ENCODE measurements at regions not wholly inside any gene's neighbourhood (a gene's known extent, or its start where the extent isn't known, plus 50 kb on each side); places are given as distances from the start of the nearest gene placed in this dataset.

- H3F3A ChIP-seq (ENCODE audit: insufficient read depth, low read length, poor library complexity, severe bottlenecking), result no peaks in the 10 kb centered on the region
- no peaks in the 10 kb centered on the region for H3K27me3 ChIP-seq (ENCODE audit: insufficient read depth, low read depth, low read length)
- H3K27ac ChIP-seq (ENCODE audit: low read length), result no peak overlapping the region
- H4K20me1 ChIP-seq (ENCODE audit: insufficient read depth), result no peaks in the 10 kb centered on the region
- no peak overlapping the region for H3K9ac ChIP-seq (ENCODE audit: low read length)
- H3K4me3 ChIP-seq (ENCODE audit: low read length), result no peak overlapping the region
- no peak overlapping the region for H3K4me2 ChIP-seq (ENCODE audit: low read length)
- TF ChIP-seq REST (IDR thresholded peaks at IDR 0.05; ENCODE audit: borderline replicate concordance) (no peak), POLR2AphosphoS5 (IDR thresholded peaks at IDR 0.05) (no peak), CTCF (IDR thresholded peaks at IDR 0.05; ENCODE audit: poor library complexity, severe bottlenecking) (no peak), EP300 (conservative IDR thresholded peaks at IDR 0.05; ENCODE audit: poor library complexity, severe bottlenecking) (no peak), TAF1 (IDR thresholded peaks at IDR 0.05; ENCODE audit: low read depth) (no peak)
- no peak overlapping the region for H2AFZ ChIP-seq (ENCODE audit: low read depth, low read length)
- no peaks in the 10 kb centered on the region for H3K36me3 ChIP-seq (ENCODE audit: insufficient read depth, low read length)
- H3K79me2 ChIP-seq (replicated peaks; ENCODE audit: insufficient read depth, low read length), result no peaks in the 10 kb centered on the region
- H3K9me2 ChIP-seq (ENCODE audit: insufficient read depth, low read length), result no peaks in the 10 kb centered on the region
- H3K9me3 ChIP-seq (ENCODE audit: low read length), result no peaks in the 10 kb centered on the region
These were observed 159.8 kb downstream of the SLITRK1 start for GRCh38 chr13:83722443-83722842.

- H3K9me3 ChIP-seq (ENCODE audit: low read length), result no peaks in the 10 kb centered on the region
- TF ChIP-seq CTCF (IDR thresholded peaks at IDR 0.05; ENCODE audit: poor library complexity, severe bottlenecking), result no peak
- TF ChIP-seq RAD21 (conservative IDR thresholded peaks at IDR 0.05), result no peak
- TF ChIP-seq EP300 (conservative IDR thresholded peaks at IDR 0.05; ENCODE audit: poor library complexity, severe bottlenecking), result no peak
- no peak for TF ChIP-seq SMC3 (conservative IDR thresholded peaks at IDR 0.05; ENCODE audit: poor library complexity)
- TF ChIP-seq REST (IDR thresholded peaks at IDR 0.05; ENCODE audit: borderline replicate concordance), result no peak
- no peak for TF ChIP-seq TAF1 (IDR thresholded peaks at IDR 0.05; ENCODE audit: low read depth)
- no peak for TF ChIP-seq EZH2 (IDR thresholded peaks at IDR 0.05; ENCODE audit: borderline replicate concordance, insufficient read depth, low read length, poor library complexity, severe bottlenecking)
- no peak for TF ChIP-seq MXI1 (conservative IDR thresholded peaks at IDR 0.05; ENCODE audit: poor library complexity, severe bottlenecking)
- TF ChIP-seq POLR2AphosphoS5 (IDR thresholded peaks at IDR 0.05), result no peak
- H2AFZ ChIP-seq (ENCODE audit: low read depth, low read length), result no peak overlapping the region
- no peaks in the 10 kb centered on the region for H3K27me3 ChIP-seq (ENCODE audit: insufficient read depth, low read depth, low read length)
- H3K4me2 ChIP-seq (ENCODE audit: low read length), result no peak overlapping the region
- H3K36me3 ChIP-seq (ENCODE audit: insufficient read depth, low read length), result no peaks in the 10 kb centered on the region
- H3K79me2 ChIP-seq (replicated peaks; ENCODE audit: insufficient read depth, low read length), result no peaks in the 10 kb centered on the region
- no peak overlapping the region for H3K4me3 ChIP-seq (ENCODE audit: low read length)
- no peaks in the 10 kb centered on the region for H4K20me1 ChIP-seq (ENCODE audit: insufficient read depth)
- H3K9me2 ChIP-seq (ENCODE audit: insufficient read depth, low read length), result no peaks in the 10 kb centered on the region
- no peak overlapping the region for H3K27ac ChIP-seq (ENCODE audit: low read length)
- H3F3A ChIP-seq (ENCODE audit: insufficient read depth, low read length, poor library complexity, severe bottlenecking), result no peaks in the 10 kb centered on the region
- no peak overlapping the region for H3K9ac ChIP-seq (ENCODE audit: low read length)
These were observed 166.2 kb downstream of the SLITRK1 start for GRCh38 chr13:83716121-83716520.
